GM18519 (cell line): ENCODE measurements at regions not wholly inside any gene's neighbourhood (a gene's known extent, or its start where the extent isn't known, plus 50 kb on each side); places are given as distances from the start of the nearest gene placed in this dataset.

Experiments
- ATAC-seq: cut with Tn5 transposase; IDR thresholded peaks from one replicate; pipeline ENCODE4 v1.9.1; 2021; ENCODE audit warnings: mild to moderate bottlenecking, moderate library complexity; ENCODE audit not compliant: unreplicated experiment, low FRiP score

- ATAC-seq = no peak
Measured at GRCh38 chr7:142314281-142314680, 56.4 kb upstream of the PRSS58 start.

GRCh38 chr7:142313528-142313927 is 55.7 kb upstream of the PRSS58 start:
- no peak for ATAC-seq

GRCh38 chr7:142311876-142312275 is 54.0 kb upstream of the PRSS58 start:
- no peak for ATAC-seq

DNA sequence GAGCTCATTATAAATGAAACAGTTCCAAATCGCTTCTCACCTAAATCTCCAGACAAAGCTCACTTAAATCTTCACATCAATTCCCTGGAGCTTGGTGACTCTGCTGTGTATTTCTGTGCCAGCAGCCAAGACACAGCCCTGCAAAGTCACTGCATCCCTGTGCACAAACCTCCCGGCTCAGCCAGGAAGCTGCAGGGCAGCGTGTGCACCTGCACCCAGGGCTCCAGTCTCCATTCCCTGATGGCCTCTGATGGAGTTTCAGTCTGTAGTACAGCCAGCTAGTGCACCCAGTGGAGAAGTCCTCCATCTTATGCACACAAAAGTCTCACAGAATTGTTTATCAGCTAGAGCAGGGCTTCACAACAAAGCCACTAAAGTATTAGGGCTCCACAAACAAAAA is 51.1 kb upstream of the PRSS58 start:
- ATAC-seq = no peak

DNA sequence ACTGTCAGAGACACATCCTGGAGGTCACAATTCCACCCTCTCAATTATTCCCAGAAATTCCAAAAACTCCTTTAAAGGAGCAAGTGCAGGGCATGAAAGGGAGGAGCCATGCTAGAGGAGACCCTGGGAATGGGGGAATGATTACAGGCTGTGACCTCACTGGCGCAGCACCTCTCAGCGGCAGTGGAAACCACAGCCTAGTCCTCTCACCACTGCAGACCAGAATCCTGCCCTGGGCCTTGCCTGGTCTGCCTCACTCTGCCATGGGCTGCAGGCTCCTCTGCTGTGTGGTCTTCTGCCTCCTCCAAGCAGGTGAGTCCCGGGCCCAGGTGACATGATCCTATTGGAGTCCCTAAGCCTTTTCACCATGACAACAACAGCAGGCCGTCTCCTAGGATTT is 50.5 kb upstream of the PRSS58 start:
- no peak for ATAC-seq
